Upper lobe of left lung (tissue), 4 donors: ENCODE measurements at regions not wholly inside any gene's neighbourhood (a gene's known extent, or its start where the extent isn't known, plus 50 kb on each side); places are given as distances from the start of the nearest gene placed in this dataset.

Source experiments
- CTCF ChIP-seq, 6 experiments: fragments of 450-650 bp in 4 of 6; fragments of 200-600 bp in 2 of 6; sonication (generic) in 2 of 6; IDR thresholded peaks; one replicate each; pipeline ENCODE4 v1.5.1; 2016 to 2019; ENCODE audit warnings: antibody characterized with exemption in 6 of 6
- EP300 ChIP-seq, 4 donors: sonication (generic); formaldehyde crosslinking; IDR thresholded peaks; one replicate each; pipeline ENCODE4 v1.5.1; 2017; ENCODE audit warnings: antibody characterized with exemption in 4 of 4, control low read depth in 2 of 4
- POLR2A ChIP-seq, 4 donors: fragments of 450-650 bp; IDR thresholded peaks; one replicate each; pipeline ENCODE4 v1.5.1; 2016 to 2017; ENCODE audit warnings: antibody characterized with exemption in 4 of 4, mild to moderate bottlenecking in 2 of 4
- POLR2AphosphoS5 ChIP-seq, 2 donors: sonication (generic); formaldehyde crosslinking; IDR thresholded peaks; one replicate each; pipeline ENCODE4 v1.5.1; 2017; ENCODE audit warnings: antibody characterized with exemption in 2 of 2

GRCh38 chr2:236795861-236796219 is 226.2 kb downstream of the ACKR3 start:
- TF ChIP-seq CTCF (IDR thresholded peaks at IDR 0.05) (no peak), EP300 (IDR thresholded peaks at IDR 0.05) (no peak), POLR2A (IDR thresholded peaks at IDR 0.05) (no peak), POLR2AphosphoS5 (IDR thresholded peaks at IDR 0.05) (no peak)
